Bronchial epithelial cell (primary cell): ENCODE measurements at regions not wholly inside any gene's neighbourhood (a gene's known extent, or its start where the extent isn't known, plus 50 kb on each side); places are given as distances from the start of the nearest gene placed in this dataset.
"Not testable (repeated sequence)": the region's sequence is repeated elsewhere in the genome, so short reads cannot be mapped to it uniquely, and the experiment has no call there.

Experiments
- DNase-seq: peaks from one replicate; pipeline ENCODE4 v3.0.0-alpha.2; 2010; ENCODE audit warnings: low read depth
- FAIRE-seq: peaks from 2 replicates; lab custom pipeline; 2011; peaks lifted over from hg19 to GRCh38; lab: Jason Lieb, UNC
- H3K27me3 ChIP-seq: 2 replicates; pipeline ENCODE4 v1.5.1; 2011; ENCODE audit warnings: low read length; ENCODE audit not compliant: control insufficient read depth, insufficient read depth
- H3K36me3 ChIP-seq: 2 replicates; pipeline ENCODE4 v1.5.1; 2011; ENCODE audit warnings: low read length; ENCODE audit not compliant: control insufficient read depth, insufficient read depth
- H3K4me3 ChIP-seq: 2 replicates; pipeline ENCODE4 v1.5.1; 2011; ENCODE audit warnings: mild to moderate bottlenecking, low read depth, low read length, control low read depth
- CTCF ChIP-seq: IDR thresholded peaks from 2 replicates; pipeline ENCODE4 v1.5.1; 2011; ENCODE audit warnings: mild to moderate bottlenecking, moderate library complexity, low read length, control low read depth, inconsistent platforms; ENCODE audit not compliant: insufficient read depth, severe bottlenecking

- TF ChIP-seq CTCF, result no peak
- no peak for DNase-seq
Observed at GRCh38 chr6:20340068-20340848, 61.4 kb upstream of the E2F3 start.

GRCh38 chr6:20341096-20341495 is 60.6 kb upstream of the E2F3 start:
- TF ChIP-seq CTCF, result no peak
- DNase-seq (no peak), FAIRE-seq (no peak)
- Histone ChIP-seq H3K27me3 (no peaks in the 10 kb centered on the region), H3K4me3 (no peak overlapping the region), H3K36me3 (no peaks in the 10 kb centered on the region)

More at GRCh38 chr6:20340068-20340848, 61.4 kb upstream of the E2F3 start:
- FAIRE-seq, result no peak
- H3K4me3 ChIP-seq, result no peak overlapping the region
- no peaks in the 10 kb centered on the region for H3K27me3 ChIP-seq
- H3K36me3 ChIP-seq, result no peaks in the 10 kb centered on the region

- FAIRE-seq, result no peak
- H3K27me3 ChIP-seq, result no peaks in the 10 kb centered on the region
- H3K4me3 ChIP-seq, result no peak overlapping the region
- TF ChIP-seq CTCF, result no peak
- no peaks in the 10 kb centered on the region for H3K36me3 ChIP-seq
- no peak for DNase-seq
Observed at GRCh38 chr6:20341564-20341963, 60.1 kb upstream of the E2F3 start.

GRCh38 chr6:20346948-20347347 is 54.7 kb upstream of the E2F3 start:
- DNase-seq, H3K36me3 ChIP-seq, FAIRE-seq, H3K27me3 ChIP-seq, H3K4me3 ChIP-seq: not testable (repeated sequence)

- Histone ChIP-seq H3K36me3 (no peaks in the 10 kb centered on the region), H3K4me3 (no peak overlapping the region), H3K27me3 (no peaks in the 10 kb centered on the region)
- no peak for DNase-seq
- no peak for FAIRE-seq
- TF ChIP-seq CTCF, result no peak
Observed at GRCh38 chr6:20348041-20348440, 53.6 kb upstream of the E2F3 start.

- Histone ChIP-seq H3K36me3 (no peaks in the 10 kb centered on the region), H3K4me3 (no peak overlapping the region), H3K27me3 (no peaks in the 10 kb centered on the region)
- TF ChIP-seq CTCF, result no peak
- FAIRE-seq, result no peak
- no peak for DNase-seq
Observed at GRCh38 chr6:20349225-20349624, 52.5 kb upstream of the E2F3 start.
